B cell (primary cell): ENCODE measurements at regions not wholly inside any gene's neighbourhood (a gene's known extent, or its start where the extent isn't known, plus 50 kb on each side); places are given as distances from the start of the nearest gene placed in this dataset.

ENCODE experiments used
- EZH2 ChIP-seq: IDR thresholded peaks from 2 replicates; pipeline ENCODE4 v1.6.1; 2012; ENCODE audit warnings: borderline replicate concordance, low read depth, mild to moderate bottlenecking, moderate library complexity, low read length; ENCODE audit not compliant: insufficient read depth, poor library complexity, severe bottlenecking
- TF ChIP-seq, protein P1 (sequence below): fragments of 200-600 bp; IDR thresholded peaks from one replicate; pipeline ENCODE4 v1.8.0; 2022; ENCODE audit warnings: antibody characterized with exemption, mild to moderate bottlenecking

DNA sequence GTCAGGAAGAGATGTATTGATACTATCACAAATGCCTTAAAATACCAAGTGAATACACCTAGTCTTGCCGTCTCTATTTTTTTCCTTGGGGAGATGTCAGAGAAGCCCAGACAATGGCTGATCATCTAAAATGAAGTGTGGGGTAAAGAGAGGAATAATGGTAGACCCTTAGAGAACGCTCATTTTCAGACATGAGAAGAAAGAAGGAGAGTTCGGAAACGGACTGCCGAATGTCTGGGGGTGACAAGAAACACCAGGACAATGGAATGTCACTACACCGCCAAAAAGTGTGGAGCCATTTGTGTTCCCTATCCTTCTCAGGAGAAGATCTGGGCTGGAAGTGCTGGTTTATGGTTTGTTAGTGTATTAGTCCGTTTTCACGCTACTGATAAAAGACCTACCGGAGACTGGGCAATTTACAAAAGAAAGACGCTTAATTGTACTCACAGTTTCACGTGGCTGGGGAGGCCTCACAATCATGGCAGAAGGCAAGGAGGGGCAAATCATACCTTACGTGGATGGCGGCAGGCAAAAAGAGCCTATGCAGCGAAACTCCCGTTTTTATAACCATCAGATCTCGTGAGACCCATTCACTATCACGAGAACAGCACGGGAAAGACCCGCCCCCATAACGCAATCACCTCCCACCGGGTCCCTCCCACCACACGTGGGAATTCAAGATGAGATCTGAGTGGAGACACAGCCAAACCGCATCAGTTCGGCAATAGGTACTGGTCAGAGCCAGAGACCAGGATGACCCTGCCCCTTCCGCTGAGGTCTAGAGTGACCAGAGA lies 743.7 kb downstream of the GALR1 start:
- TF ChIP-seq, protein P1, sequence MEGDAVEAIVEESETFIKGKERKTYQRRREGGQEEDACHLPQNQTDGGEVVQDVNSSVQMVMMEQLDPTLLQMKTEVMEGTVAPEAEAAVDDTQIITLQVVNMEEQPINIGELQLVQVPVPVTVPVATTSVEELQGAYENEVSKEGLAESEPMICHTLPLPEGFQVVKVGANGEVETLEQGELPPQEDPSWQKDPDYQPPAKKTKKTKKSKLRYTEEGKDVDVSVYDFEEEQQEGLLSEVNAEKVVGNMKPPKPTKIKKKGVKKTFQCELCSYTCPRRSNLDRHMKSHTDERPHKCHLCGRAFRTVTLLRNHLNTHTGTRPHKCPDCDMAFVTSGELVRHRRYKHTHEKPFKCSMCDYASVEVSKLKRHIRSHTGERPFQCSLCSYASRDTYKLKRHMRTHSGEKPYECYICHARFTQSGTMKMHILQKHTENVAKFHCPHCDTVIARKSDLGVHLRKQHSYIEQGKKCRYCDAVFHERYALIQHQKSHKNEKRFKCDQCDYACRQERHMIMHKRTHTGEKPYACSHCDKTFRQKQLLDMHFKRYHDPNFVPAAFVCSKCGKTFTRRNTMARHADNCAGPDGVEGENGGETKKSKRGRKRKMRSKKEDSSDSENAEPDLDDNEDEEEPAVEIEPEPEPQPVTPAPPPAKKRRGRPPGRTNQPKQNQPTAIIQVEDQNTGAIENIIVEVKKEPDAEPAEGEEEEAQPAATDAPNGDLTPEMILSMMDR = no peak
- TF ChIP-seq EZH2 = no peak
